Stimulated activated CD4-positive, alpha-beta T cell treated with anti-CD3 and anti-CD28 coated beads, TNF-alpha, amount 100 ng/mL, for 24 hours (primary cell): ENCODE measurements at regions not wholly inside any gene's neighbourhood (a gene's known extent, or its start where the extent isn't known, plus 50 kb on each side); places are given as distances from the start of the nearest gene placed in this dataset.

ENCODE experiments used
- DNase-seq, 3 experiments: peaks; one replicate each; pipeline ENCODE4 v3.0.0-alpha.2; 2020; ENCODE audit warnings: low read depth in 3 of 3

DNA sequence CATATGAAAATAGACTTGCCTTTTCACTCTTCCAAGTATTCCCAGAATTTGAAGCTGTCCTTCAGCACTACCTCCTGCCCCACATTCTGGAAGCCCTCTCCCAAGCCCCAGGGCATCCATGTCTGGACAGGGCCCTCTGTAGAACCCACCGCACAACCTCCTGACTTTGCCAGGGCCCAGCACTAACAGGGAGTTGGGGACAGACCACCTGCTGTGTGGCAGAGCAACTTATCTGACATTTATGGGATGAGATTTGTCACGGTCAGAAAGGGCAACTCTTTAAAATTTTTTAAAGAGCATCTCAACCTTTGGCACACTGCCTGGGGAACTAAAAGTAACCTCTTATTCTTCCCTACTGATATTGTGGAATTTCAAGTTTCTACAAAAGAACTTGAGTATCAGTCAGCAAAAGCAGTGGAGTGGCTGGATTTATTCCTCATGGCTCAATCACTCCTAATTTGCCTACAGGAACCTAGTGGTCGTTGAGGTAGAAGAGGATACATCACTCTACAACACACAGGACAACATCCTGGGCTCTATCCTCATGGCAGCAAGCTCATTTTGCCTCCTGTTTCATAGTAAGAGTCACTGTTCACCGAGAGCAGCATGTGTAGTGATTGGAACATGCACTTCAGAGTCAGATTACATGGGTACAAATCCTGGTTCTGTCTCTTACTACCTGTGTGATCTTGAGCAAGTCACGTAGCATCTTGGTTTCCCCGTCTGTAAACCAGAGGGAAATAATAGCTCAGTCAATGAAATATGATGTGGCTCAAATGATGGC, 285.3 kb downstream of the ENC1 start:
- DNase-seq = no peak

DNA sequence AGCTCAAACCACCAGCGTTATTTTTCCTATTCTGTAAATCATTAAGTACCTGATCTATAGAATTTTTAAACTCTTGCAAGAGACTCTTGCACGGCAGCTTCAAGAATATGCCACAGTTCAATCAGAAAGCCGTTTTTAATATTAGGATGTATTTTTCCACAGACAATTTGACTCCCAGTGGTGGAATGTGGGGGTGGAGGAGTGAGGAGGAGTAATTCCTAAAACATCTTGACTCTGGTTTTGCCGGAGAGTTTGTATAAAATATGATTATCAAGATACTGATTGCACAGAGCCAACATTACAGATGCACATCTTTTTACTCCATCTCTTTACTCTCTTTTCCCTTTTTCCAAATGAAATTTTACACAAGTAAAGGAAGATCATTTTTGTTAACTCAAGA, 288.3 kb downstream of the ENC1 start:
- no peak for DNase-seq

DNA sequence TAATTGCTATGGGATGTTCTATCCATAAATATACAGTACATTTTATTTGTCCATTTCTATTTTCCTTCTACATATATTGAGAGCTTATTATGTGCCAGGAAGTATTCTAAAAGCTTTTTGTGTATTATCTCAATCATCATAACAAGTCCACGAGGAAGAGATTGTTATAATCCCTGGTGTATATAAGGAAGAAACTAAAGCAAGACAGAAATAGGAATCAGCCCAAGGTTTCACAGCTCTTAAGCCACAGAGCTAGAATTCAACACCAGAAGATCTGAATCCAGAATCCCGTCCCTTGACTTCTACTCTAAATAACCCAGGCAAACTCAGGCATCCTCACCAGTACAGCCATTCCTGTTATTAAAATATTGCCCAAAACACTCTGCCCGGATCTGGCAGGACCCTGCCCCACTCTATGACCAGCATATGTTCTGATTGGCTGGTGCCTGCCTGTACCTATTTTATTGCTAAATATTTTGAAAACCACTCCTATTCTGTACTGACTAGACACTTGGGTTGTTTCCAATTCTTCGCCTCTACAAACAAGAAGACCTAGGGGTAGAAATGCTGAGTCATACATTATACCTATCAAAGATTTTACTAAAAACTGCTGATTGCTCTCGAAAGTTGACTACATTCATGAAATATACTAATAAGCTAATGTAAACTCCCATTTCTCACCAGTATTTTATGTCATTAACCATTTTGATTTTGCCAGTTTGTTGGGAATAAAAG, 297.4 kb downstream of the ENC1 start:
- no peak for DNase-seq

DNA sequence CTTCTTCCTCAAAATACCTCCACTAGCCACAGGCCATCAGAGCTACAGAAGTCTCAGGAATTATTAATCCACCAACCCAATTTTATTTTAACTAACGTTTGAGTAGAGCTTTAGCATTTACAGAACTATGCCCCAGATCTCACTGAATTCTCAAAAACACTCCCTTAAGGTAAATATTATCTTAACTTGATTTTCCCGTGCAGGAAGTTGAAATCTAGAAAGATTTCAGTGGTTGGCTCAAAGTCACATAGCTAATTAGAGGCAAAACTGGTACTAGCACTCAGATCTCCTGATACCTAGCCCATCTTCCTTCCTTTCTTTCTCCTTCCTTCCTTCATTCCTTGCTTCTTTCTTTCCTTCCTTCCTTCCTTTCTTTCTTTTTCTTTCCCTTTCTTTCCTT, 298.3 kb downstream of the ENC1 start:
- no peak for DNase-seq

DNA sequence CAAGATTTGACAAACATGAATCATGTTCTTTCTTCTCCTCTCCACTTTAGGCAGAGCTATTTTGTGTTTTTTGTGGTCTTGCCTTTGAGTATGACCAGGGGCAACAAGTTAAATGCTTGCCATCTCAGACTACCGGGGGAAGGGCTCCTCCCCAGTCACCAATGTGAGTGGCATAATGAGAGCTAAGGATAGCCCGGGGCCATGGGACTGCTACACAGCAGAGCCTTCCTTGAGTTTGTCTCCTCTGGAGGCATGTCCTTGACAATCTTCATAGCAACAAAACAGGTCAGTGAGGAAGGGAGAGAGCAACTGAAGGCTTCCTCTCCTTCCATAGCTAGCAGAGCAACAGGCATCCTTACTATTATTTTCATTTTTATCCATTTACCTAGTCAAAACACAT, 299.3 kb downstream of the ENC1 start:
- DNase-seq = no peak

DNA sequence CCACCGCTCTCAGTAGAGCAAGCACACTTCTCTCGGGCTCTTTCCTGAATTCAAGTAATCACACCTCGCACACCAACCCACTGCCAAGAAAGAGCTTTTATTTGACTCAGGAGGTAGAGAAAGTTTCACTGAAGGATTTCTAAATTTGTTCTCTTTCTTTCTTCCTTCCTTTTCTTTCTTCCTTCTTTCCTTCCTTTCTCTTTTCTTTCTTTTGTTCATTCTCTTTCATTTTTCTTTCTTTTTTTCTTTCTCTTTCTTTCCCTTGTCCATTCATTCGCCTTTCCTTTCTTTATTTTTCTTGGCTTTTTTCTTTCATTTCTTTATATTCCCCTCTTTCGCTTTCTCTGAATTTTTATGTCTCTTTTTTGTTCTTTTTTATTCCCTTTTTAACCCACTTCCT, 300.1 kb downstream of the ENC1 start:
- no peak for DNase-seq

DNA sequence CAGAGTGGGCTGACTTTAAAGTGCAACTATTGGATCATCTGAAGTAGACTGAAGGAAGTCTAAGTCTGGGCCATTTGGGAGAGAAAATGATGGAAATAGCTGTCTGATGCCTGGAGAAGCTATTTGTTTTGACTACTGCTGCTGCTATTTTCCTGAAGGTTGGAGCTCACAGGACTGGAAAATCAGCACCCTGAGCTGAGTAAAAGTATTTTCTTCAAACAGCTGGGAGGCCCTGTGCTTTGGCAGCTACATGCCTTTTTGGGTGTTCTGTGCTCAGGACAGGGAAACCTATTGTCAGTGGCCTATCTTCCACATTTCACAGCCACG, 302.6 kb downstream of the ENC1 start:
- DNase-seq = no peak

DNA sequence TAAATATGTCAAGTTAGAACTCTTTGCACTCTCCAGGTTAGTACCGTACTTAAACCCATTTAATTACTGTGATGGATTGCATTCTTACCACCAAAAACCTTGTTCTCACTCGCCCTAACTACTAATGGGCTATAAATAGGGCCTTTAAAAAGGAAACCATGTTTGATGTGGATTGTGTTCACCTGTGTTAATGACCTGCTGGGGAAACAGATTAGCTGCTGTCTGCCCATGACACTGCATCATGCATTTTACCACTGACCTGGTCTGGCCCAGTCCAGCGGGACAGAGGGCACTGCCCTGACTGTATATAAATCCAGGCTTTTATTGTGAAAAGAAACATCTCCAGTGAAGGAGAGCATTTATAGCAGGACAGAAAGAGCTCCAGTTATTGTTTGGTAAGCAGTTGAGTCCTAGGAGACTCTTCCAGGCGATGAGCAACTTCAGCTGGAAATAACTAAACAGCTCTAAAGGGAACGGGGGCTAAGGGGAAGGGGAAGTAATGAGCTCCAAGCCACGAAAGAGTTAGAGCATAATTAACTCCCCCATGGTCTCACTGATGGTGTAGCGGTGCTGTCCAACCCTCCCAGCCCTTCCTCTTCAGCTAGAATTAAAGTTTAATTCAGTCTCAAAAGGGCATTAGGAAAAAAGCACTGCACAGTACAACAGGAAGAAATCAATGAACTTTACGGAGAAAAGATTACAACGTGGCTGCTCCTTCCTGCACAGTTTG, 303.1 kb downstream of the ENC1 start:
- DNase-seq = no peak

DNA sequence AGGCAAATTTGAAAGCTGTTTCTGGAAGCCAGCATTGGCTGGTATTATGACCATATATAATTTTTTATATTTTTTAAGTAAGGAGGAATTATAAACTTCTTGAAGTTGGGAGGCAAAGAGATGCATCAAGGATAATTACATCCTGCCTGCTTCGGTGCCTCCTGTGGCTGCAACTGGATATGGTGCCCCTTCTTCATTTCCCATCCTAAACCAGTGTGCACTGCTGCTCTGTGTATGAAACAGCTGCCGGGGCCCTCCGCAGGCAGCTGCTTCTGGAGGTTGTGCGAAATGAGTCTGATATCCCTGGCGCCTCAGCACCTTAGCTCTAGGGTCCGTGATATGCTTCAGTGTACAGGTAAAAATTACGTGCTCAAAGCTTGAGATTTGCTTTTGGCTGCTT, 304.2 kb downstream of the ENC1 start:
- no peak for DNase-seq

DNA sequence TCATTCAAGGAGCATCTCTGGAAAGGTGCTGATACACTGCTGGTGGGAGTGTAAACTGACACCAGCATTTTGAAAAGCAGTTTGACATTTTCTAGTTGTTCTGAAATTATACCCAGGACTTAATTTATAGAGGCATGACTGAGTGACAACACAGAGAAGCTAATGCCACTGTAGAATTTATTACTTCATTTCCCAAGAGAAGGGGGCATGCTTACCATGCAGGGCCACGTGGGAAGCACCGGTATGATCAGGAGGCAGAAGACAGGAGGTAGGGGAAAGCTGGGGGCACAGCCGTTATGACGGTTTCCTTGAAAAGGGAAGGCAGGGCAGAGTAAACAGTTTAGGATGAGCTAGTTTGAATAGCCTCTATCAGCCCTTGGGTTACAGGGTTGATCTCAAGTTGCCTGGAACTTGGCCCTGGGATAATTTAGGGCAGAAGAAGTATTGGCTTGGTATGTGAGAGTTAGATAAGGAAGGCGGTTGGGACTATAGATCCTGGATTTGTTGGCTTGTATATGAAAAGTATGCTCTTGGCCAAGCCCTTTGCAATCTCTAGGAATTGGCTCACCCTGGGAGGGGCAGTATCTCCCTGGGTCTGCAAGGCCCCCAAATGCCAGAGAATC, 305.7 kb downstream of the ENC1 start:
- DNase-seq = no peak

DNA sequence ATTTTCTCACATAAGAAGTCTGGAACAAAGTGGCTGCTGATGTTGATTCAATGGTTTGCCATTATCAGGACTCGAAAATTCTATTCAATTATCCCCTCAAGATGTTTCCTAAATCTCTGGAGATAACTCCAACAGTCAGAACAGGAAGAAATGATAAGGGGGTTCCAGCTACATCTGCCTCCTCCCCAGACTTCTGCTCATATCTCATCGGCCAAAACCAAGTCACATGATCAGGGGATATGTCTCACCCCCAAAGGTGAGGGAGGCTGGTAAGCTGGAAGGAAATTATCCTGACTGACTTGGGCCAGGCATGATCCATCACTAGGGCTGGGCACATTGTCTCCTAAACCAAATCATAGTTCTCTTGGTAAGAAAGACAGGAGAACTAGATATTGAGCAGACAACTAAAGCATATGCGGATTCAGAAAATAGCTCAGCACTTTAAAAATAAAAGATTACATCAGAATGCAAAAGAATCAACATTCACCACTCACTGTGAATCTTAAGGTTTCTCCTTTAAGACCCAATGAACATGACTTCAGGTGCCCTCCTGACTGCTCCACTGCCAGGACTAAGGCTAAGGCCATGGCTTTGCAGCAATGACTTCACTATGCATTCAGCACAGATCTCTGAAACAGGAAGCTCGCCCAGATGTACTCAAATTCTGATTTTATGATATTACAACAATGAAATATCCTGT, 306.3 kb downstream of the ENC1 start:
- DNase-seq = no peak

DNA sequence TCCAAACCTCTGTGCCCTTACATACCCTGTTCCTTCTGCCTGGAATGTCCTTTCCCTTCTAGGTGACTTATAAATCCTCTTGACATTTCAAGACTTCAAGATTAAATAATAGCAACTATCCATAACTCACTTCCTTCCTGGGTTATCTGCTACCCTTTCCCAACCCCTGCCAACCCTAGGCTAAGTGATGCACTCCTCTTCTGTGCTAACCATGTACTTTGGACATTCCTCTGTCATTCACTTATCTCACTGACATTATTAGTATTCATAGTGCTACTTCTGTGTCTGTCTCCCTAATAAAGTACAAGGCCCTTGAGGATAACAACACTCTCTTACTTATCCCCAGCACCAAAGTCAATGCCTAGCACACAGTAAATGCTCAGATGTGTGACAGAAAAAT, 307.1 kb downstream of the ENC1 start:
- no peak for DNase-seq

DNA sequence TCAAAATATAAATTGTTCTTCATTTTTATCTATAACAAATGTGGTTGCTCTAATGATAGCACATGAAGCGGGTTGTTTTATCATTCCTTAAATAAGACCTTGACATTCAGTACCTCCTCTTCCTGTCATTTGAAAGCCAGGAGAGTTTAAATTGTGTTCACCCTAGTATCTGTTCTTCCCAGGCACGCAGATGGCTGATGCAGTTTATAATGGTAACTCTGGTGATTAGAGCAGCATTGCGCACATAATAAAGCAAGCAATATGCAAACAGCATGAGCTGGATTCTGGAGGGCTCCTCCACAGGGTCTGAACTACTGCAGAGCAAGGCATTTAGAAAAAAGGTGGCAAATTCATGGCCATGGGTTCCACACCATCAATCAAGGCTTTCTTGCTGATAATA, 307.8 kb downstream of the ENC1 start:
- DNase-seq = no peak

DNA sequence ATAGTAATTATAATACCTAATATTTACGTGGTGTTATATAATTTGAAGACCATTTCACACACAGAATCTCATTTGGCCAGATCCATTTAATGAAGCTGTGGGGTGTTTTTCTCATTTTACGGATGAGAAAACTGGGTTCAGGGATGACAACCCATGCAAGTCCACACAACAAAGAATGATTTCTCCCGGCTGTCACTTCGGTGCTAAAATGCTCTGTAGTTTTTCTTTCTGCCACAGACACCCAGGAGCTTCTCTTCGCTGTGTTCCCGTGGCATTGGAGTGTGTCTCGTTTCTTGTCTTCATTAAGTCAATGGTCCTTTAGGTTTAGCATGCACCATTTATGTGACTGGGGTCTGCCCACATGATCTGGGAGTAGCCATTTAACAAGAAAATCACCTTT, 308.5 kb downstream of the ENC1 start:
- no peak for DNase-seq

DNA sequence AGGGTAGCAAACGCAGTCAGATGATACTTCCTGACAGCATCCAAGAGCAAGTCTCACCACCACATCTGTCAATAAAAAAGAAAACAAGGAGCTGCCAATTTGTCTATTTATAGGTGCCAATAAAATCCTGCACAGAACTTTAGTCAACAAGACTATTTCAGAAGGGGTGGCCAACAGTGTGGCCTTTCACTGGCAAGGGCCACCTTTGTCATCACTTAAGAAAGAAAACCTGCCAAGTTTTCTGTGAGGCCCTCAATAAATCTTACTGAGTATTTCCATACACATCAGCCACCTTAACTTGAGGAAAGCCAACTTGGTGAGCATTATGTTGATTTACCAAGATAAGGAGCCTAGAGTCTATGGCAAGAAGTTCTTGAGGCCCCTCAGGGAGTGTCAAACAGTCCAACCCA, 312.3 kb downstream of the ENC1 start:
- DNase-seq = no peak

DNA sequence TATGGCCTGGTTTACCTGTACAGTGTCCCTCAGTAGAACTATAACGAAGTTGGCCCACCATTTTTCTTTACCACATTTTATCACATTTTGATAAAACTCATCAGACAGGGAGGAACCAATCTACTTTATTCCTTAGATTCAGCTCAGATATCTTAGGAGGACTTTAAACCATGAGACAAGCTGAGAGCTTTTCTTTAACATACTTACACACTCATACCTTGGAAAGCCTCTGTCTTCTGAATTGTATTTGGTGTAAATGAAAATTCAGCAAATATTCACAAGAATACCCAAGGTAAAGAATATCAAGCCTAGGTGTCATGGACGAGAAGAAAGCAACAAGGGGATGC, 313.2 kb downstream of the ENC1 start:
- no peak for DNase-seq

DNA sequence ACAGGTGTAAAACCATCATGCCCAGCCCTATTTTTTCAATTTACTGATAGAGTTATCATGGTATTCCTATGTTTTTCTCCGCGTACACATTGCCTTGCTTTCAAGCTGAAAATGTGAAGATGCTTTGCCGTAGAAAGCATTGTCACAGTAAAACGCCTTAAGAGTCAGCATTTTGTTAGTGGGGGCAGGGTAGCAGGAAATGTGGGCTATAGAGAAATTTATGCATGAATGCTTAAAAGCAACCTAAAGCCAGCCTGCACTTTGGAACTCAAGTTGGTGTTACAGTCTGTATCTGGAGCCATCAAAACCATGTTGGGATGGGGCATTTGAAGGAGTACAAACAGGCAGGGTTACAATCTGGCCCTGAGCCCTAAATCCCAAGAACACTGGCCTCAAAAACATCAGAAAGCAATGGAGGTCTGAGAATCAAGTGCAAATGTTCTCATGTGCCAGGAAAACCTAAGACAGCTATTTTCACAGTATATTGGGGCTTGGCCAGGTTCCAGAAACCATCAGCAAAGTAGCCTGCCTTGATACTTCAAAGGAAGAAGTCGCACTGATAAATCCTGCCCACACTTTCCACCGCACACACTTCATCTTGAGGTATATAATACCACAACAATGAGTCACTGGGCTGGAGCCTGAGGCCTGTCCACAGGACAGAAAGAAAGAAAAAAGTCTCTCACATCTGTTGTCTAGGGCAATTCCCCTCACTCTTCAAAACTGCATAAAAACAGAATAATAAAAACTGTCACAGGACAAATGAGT, 313.8 kb downstream of the ENC1 start:
- DNase-seq = peak in 2 of 3 experiments; percentile 29 to 61

DNA sequence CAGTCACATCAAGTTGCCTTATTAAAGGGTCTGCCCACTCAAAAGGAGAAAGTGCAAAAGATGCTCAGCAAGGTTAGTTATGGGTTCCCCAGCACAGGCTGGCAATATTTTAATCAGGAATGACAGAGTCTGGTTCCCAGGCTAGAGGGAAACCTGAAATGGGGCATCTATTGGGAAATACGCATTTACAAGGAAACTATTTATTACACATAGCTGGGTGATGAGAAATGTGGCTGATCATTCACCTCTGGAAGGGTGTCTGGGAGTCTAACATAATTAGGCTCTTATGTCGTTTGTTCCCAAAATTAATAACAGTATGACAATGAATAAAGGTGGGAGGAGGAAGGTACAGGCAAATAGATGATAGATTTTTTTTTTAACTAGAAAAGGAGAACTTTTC, 314.7 kb downstream of the ENC1 start:
- no peak for DNase-seq

DNA sequence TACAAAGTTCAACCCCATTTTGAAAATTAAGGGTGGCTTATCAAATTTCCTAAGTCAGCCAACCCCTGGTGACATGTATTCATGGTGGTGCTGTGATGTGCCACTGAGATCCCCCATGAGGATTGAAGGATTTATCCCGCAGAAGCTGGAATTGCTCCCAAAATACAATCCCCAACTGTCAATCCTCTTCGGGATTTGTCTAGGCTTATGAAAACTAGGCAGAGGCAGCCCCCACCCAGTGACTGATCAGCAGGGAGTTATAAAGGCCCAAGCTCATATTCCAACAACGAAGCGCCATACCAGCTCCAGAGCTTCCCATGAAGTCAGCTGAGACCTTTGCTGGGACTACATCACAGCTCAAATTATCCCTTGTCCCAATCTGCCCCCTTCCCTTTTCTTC, 316.0 kb downstream of the ENC1 start:
- DNase-seq = no peak

DNA sequence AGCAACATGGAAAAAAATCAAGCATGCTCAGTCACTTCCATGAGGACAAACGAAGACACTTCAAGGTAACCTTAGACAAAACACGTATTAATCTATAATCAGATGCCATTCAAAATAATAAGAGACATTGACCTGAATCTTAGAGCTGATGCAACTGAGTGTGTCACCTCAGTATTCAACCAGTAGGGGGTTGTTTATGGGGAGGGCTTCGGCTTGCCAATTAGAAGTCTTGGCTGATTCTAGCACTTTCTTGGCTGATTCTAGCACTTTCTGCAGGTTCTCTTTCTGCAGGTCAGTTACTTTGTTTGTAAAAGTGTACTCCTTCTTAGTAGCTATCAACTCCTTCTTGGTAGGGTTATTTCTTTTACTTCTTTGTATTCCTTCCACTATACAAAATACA, 317.6 kb downstream of the ENC1 start:
- no peak for DNase-seq

DNA sequence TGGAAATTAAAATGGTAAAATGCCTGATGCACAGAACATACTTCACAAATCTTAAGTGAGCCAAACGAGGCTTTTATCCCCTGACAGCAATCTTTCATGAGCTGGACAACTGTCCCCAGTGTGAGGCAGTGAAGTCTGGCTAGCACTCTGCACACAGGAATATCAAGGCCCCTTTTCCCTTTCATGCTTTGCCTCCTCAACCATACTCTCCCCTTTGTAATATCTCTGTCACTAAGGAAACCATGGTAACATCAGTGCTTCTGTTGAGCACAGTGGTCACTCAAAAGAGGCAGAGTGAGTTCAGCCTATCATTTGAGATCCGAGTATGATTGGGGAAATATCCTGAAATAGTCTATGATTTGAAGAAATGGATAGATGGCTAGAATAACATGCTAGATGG, 318.3 kb downstream of the ENC1 start:
- DNase-seq = no peak
